ENCODE measurements at regions not wholly inside any gene's neighbourhood (a gene's known extent, or its start where the extent isn't known, plus 50 kb on each side); places are given as distances from the start of the nearest gene placed in this dataset.

DNA sequence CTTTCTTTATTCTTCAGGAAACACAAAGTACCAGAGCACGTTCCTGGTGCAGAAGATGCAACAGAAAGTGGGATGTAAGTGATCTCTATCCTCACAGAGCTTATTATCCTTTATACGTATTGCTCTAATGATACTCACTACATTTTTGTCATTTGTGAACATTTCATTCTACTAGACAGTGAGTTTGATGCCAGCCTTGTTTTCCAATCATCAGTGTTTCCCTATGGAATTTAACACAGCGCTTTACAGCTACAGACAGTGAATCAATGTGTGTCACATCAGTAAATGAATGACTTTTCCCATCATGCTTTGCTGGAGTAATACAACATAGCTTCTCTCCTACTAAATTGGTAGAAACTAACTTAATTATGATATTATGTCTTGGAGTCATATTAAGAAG, 175.5 kb downstream of the SDHAF3 start (continued):
- TF ChIP-seq, protein P1, sequence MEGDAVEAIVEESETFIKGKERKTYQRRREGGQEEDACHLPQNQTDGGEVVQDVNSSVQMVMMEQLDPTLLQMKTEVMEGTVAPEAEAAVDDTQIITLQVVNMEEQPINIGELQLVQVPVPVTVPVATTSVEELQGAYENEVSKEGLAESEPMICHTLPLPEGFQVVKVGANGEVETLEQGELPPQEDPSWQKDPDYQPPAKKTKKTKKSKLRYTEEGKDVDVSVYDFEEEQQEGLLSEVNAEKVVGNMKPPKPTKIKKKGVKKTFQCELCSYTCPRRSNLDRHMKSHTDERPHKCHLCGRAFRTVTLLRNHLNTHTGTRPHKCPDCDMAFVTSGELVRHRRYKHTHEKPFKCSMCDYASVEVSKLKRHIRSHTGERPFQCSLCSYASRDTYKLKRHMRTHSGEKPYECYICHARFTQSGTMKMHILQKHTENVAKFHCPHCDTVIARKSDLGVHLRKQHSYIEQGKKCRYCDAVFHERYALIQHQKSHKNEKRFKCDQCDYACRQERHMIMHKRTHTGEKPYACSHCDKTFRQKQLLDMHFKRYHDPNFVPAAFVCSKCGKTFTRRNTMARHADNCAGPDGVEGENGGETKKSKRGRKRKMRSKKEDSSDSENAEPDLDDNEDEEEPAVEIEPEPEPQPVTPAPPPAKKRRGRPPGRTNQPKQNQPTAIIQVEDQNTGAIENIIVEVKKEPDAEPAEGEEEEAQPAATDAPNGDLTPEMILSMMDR (IDR thresholded peaks at IDR 0.05; ENCODE audit: low read depth, low read length, missing input control), result no peak

DNA sequence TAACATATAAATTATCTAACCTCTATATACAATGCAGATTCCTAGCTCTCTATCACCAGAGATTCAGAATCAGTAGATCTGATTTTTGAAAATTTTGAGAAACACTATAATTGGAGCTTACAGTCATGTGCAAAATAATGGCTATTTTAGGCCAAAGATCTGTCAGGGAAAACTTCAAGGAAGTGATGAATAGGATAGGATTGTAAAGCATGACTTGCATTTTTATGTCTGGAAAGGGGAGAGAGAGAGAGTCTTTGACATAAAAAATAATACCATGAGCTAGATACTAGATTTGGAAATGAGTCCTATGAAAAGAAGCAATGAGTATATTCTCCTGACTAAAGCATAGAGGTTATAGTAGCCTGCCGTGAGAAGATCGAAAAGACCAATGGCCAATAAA, 181.1 kb downstream of the SDHAF3 start:
- Histone ChIP-seq H3K9ac (ENCODE audit: low read depth in 1 of 2, low read length in 2 of 2) (no peak overlapping the region), H3K4me1 (ENCODE audit: control insufficient read depth in 4 of 4, insufficient read depth in 4 of 4, low read length in 3 of 4) (no peaks in the 10 kb centered on the region), H3K9me3 (ENCODE audit: control insufficient read depth in 4 of 4, low read length in 3 of 4) (no peaks in the 10 kb centered on the region), H3K4me3 (ENCODE audit: low read depth in 1 of 3, low read length in 3 of 3) (no peak overlapping the region), H3K27me3 (ENCODE audit: control insufficient read depth in 4 of 4, insufficient read depth in 4 of 4, low read length in 3 of 4) (no peaks in the 10 kb centered on the region), H3K27ac (ENCODE audit: low read depth in 1 of 2, low read length in 2 of 2) (no peak overlapping the region), H3K36me3 (ENCODE audit: control insufficient read depth in 4 of 4, insufficient read depth in 3 of 4, low read depth in 1 of 4, low read length in 3 of 4) (no peaks in the 10 kb centered on the region)
- no peak for DNase-seq (ENCODE audit: low spot score)
- TF ChIP-seq SP1 (IDR thresholded peaks at IDR 0.05) (no peak), EGR1 (IDR thresholded peaks at IDR 0.05; ENCODE audit: low read depth in 2 of 2) (no peak), HNF4G (IDR thresholded peaks at IDR 0.05) (no peak), NR2F2 (IDR thresholded peaks at IDR 0.05) (no peak), GABPA (IDR thresholded peaks at IDR 0.05 in 1 of 2, conservative IDR thresholded peaks at IDR 0.05 in 1 of 2) (no peak), RAD21 (IDR thresholded peaks at IDR 0.05) (no peak), JUND (IDR thresholded peaks at IDR 0.05) (no peak), FOXA2 (IDR thresholded peaks at IDR 0.05) (no peak), TAF1 (conservative IDR thresholded peaks at IDR 0.05) (no peak), YY1 (IDR thresholded peaks at IDR 0.05) (no peak)
- TF ChIP-seq, protein P2, sequence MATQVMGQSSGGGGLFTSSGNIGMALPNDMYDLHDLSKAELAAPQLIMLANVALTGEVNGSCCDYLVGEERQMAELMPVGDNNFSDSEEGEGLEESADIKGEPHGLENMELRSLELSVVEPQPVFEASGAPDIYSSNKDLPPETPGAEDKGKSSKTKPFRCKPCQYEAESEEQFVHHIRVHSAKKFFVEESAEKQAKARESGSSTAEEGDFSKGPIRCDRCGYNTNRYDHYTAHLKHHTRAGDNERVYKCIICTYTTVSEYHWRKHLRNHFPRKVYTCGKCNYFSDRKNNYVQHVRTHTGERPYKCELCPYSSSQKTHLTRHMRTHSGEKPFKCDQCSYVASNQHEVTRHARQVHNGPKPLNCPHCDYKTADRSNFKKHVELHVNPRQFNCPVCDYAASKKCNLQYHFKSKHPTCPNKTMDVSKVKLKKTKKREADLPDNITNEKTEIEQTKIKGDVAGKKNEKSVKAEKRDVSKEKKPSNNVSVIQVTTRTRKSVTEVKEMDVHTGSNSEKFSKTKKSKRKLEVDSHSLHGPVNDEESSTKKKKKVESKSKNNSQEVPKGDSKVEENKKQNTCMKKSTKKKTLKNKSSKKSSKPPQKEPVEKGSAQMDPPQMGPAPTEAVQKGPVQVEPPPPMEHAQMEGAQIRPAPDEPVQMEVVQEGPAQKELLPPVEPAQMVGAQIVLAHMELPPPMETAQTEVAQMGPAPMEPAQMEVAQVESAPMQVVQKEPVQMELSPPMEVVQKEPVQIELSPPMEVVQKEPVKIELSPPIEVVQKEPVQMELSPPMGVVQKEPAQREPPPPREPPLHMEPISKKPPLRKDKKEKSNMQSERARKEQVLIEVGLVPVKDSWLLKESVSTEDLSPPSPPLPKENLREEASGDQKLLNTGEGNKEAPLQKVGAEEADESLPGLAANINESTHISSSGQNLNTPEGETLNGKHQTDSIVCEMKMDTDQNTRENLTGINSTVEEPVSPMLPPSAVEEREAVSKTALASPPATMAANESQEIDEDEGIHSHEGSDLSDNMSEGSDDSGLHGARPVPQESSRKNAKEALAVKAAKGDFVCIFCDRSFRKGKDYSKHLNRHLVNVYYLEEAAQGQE (IDR thresholded peaks at IDR 0.05), result no peak
- TF ChIP-seq, protein P3, sequence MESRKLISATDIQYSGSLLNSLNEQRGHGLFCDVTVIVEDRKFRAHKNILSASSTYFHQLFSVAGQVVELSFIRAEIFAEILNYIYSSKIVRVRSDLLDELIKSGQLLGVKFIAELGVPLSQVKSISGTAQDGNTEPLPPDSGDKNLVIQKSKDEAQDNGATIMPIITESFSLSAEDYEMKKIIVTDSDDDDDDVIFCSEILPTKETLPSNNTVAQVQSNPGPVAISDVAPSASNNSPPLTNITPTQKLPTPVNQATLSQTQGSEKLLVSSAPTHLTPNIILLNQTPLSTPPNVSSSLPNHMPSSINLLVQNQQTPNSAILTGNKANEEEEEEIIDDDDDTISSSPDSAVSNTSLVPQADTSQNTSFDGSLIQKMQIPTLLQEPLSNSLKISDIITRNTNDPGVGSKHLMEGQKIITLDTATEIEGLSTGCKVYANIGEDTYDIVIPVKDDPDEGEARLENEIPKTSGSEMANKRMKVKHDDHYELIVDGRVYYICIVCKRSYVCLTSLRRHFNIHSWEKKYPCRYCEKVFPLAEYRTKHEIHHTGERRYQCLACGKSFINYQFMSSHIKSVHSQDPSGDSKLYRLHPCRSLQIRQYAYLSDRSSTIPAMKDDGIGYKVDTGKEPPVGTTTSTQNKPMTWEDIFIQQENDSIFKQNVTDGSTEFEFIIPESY (IDR thresholded peaks at IDR 0.05), result no peak
- TF ChIP-seq, protein P4, sequence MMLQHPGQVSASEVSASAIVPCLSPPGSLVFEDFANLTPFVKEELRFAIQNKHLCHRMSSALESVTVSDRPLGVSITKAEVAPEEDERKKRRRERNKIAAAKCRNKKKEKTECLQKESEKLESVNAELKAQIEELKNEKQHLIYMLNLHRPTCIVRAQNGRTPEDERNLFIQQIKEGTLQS (IDR thresholded peaks at IDR 0.05), result no peak
- TF ChIP-seq, protein P5, sequence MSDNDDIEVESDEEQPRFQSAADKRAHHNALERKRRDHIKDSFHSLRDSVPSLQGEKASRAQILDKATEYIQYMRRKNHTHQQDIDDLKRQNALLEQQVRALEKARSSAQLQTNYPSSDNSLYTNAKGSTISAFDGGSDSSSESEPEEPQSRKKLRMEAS (IDR thresholded peaks at IDR 0.05), result no peak
- 96% methylated on average over 2 of the region's 2 CpGs for WGBS

Data from liver (tissue), 8 donors.